SK-N-MC (cell line): ENCODE measurements at regions not wholly inside any gene's neighbourhood (a gene's known extent, or its start where the extent isn't known, plus 50 kb on each side); places are given as distances from the start of the nearest gene placed in this dataset.

ENCODE experiments used
- DNase-seq: peaks from one replicate; pipeline ENCODE4 v3.0.0-alpha.2; 2011; ENCODE audit warnings: low read depth, low spot score
- H3K27ac ChIP-seq: fragments of 200-600 bp; sonication (generic); 2 replicates; pipeline ENCODE4 v1.5.1; 2016; ENCODE audit warnings: mixed run types
- H3K36me3 ChIP-seq: fragments of 200-600 bp; sonication (generic); 2 replicates; pipeline ENCODE4 v1.6.1; 2017; ENCODE audit warnings: antibody characterized with exemption, low read length, mixed read lengths; ENCODE audit not compliant: insufficient read depth
- H3K4me3 ChIP-seq: fragments of 200-600 bp; sonication (generic); 2 replicates; pipeline ENCODE4 v1.5.1; 2016
- H3K9ac ChIP-seq: fragments of 200-600 bp; sonication (generic); 2 replicates; pipeline ENCODE4 v1.8.0; 2017; ENCODE audit warnings: mixed run types, mixed read lengths; ENCODE audit not compliant: insufficient read length
- H3K9me3 ChIP-seq: fragments of 200-600 bp; sonication (generic); 2 replicates; pipeline ENCODE4 v1.6.1; 2017; ENCODE audit warnings: low read depth, mild to moderate bottlenecking, antibody characterized with exemption, low read length, moderate library complexity, mixed read lengths
- EZH2 ChIP-seq: fragments of 200-600 bp; sonication (generic); IDR thresholded peaks from one replicate; pipeline ENCODE4 v1.6.1; 2017; ENCODE audit warnings: antibody characterized with exemption
- FOXP2 ChIP-seq: optimal IDR thresholded peaks from 2 replicates; pipeline ENCODE3; 2011; ENCODE audit warnings: mild to moderate bottlenecking, moderate library complexity; ENCODE audit not compliant: insufficient read depth; ENCODE audit errors: extremely low read length, control extremely low read depth
- POLR2AphosphoS5 ChIP-seq: IDR thresholded peaks from 2 replicates; pipeline ENCODE4 v1.6.1; 2012; ENCODE audit warnings: mild to moderate bottlenecking, low read depth, low read length, borderline replicate concordance

GRCh38 chrX:39595977-39596376 lies 501.8 kb downstream of the BCOR start:
- DNase-seq: no peak
- no peaks in the 10 kb centered on the region for H3K9me3 ChIP-seq
- H3K9ac ChIP-seq: no peak overlapping the region
- no peak overlapping the region for H3K4me3 ChIP-seq
- TF ChIP-seq EZH2: no peak
- TF ChIP-seq FOXP2: no peak
- no peak for TF ChIP-seq POLR2AphosphoS5
- H3K27ac ChIP-seq: no peak overlapping the region
- no peaks in the 10 kb centered on the region for H3K36me3 ChIP-seq

GRCh38 chrX:39596437-39596836 lies 501.3 kb downstream of the BCOR start:
- H3K27ac ChIP-seq: no peak overlapping the region
- no peaks in the 10 kb centered on the region for H3K9me3 ChIP-seq
- no peak overlapping the region for H3K9ac ChIP-seq
- DNase-seq: no peak
- TF ChIP-seq EZH2: no peak
- no peak for TF ChIP-seq FOXP2
- no peak for TF ChIP-seq POLR2AphosphoS5
- H3K4me3 ChIP-seq: no peak overlapping the region
- no peaks in the 10 kb centered on the region for H3K36me3 ChIP-seq

GRCh38 chrX:39599339-39599738 lies 498.4 kb downstream of the BCOR start:
- Histone ChIP-seq H3K27ac (no peak overlapping the region), H3K9ac (no peak overlapping the region), H3K36me3 (no peaks in the 10 kb centered on the region), H3K4me3 (no peak overlapping the region), H3K9me3 (no peaks in the 10 kb centered on the region)
- DNase-seq: no peak
- TF ChIP-seq FOXP2: no peak

- Histone ChIP-seq H3K36me3 (no peaks in the 10 kb centered on the region), H3K9ac (no peak overlapping the region), H3K9me3 (no peaks in the 10 kb centered on the region), H3K27ac (no peak overlapping the region), H3K4me3 (no peak overlapping the region)
- no peak for DNase-seq
- TF ChIP-seq FOXP2 (no peak), EZH2 (no peak)
These were observed 497.5 kb downstream of the BCOR start for GRCh38 chrX:39600222-39600621.

GRCh38 chrX:39601231-39602177 lies 496.3 kb downstream of the BCOR start:
- TF ChIP-seq POLR2AphosphoS5: no peak
- no peak for TF ChIP-seq FOXP2
- TF ChIP-seq EZH2: no peak
- Histone ChIP-seq H3K9me3 (no peaks in the 10 kb centered on the region), H3K4me3 (no peak overlapping the region), H3K36me3 (no peaks in the 10 kb centered on the region), H3K9ac (no peak overlapping the region), H3K27ac (no peak overlapping the region)
- no peak for DNase-seq

GRCh38 chrX:39602195-39602594 lies 495.6 kb downstream of the BCOR start:
- Histone ChIP-seq H3K4me3 (no peak overlapping the region), H3K36me3 (no peaks in the 10 kb centered on the region), H3K27ac (no peak overlapping the region), H3K9ac (no peak overlapping the region), H3K9me3 (no peaks in the 10 kb centered on the region)
- DNase-seq: no peak
- TF ChIP-seq POLR2AphosphoS5: no peak
- no peak for TF ChIP-seq EZH2
- no peak for TF ChIP-seq FOXP2

- Histone ChIP-seq H3K4me3 (no peak overlapping the region), H3K27ac (no peak overlapping the region), H3K36me3 (no peaks in the 10 kb centered on the region), H3K9ac (no peak overlapping the region), H3K9me3 (no peaks in the 10 kb centered on the region)
- TF ChIP-seq EZH2 (no peak), FOXP2 (no peak), POLR2AphosphoS5 (no peak)
- no peak for DNase-seq
These were observed 494.5 kb downstream of the BCOR start for GRCh38 chrX:39603230-39603629.

GRCh38 chrX:39605183-39605582 lies 492.6 kb downstream of the BCOR start:
- Histone ChIP-seq H3K4me3 (no peak overlapping the region), H3K9ac (no peak overlapping the region), H3K27ac (no peak overlapping the region), H3K36me3 (no peaks in the 10 kb centered on the region), H3K9me3 (no peaks in the 10 kb centered on the region)
- TF ChIP-seq EZH2 (no peak), POLR2AphosphoS5 (no peak), FOXP2 (no peak)
- no peak for DNase-seq

- Histone ChIP-seq H3K36me3 (no peaks in the 10 kb centered on the region), H3K9me3 (no peaks in the 10 kb centered on the region), H3K9ac (no peak overlapping the region), H3K4me3 (no peak overlapping the region), H3K27ac (no peak overlapping the region)
- DNase-seq: no peak
- TF ChIP-seq EZH2: no peak
- no peak for TF ChIP-seq POLR2AphosphoS5
- TF ChIP-seq FOXP2: no peak
These were observed 491.9 kb downstream of the BCOR start for GRCh38 chrX:39605866-39606265.
